HG02678 (cell line): ENCODE measurements at regions not wholly inside any gene's neighbourhood (a gene's known extent, or its start where the extent isn't known, plus 50 kb on each side); places are given as distances from the start of the nearest gene placed in this dataset.
"Not testable (repeated sequence)": the region's sequence is repeated elsewhere in the genome, so short reads cannot be mapped to it uniquely, and the experiment has no call there.

Experiments
- ATAC-seq: cut with Tn5 transposase; IDR thresholded peaks from one replicate; pipeline ENCODE4 v1.9.1; 2021; ENCODE audit warnings: mild to moderate bottlenecking, moderate library complexity; ENCODE audit not compliant: unreplicated experiment

- no peak for ATAC-seq
Measured at GRCh38 chr3:150329408-150329807, 78.7 kb upstream of the TSC22D2 start.

GRCh38 chr3:150328654-150329040 lies 79.5 kb upstream of the TSC22D2 start:
- ATAC-seq, result no peak

GRCh38 chr3:150327678-150328653 lies 80.1 kb upstream of the TSC22D2 start:
- no peak for ATAC-seq

- no peak for ATAC-seq
Measured at GRCh38 chr3:150324788-150325187, 83.3 kb upstream of the TSC22D2 start.

- no peak for ATAC-seq
Measured at GRCh38 chr3:150324245-150324644, 83.9 kb upstream of the TSC22D2 start.

- ATAC-seq, result no peak
Measured at GRCh38 chr3:150323770-150324169, 84.3 kb upstream of the TSC22D2 start.

GRCh38 chr3:150323091-150323490 lies 85.0 kb upstream of the TSC22D2 start:
- ATAC-seq, result not testable (repeated sequence)

- not testable (repeated sequence) for ATAC-seq
Measured at GRCh38 chr3:150320971-150321370, 87.1 kb upstream of the TSC22D2 start.

GRCh38 chr3:150319900-150320299 lies 88.2 kb upstream of the TSC22D2 start:
- no peak for ATAC-seq

- ATAC-seq, result no peak
Measured at GRCh38 chr3:150317469-150317868, 90.6 kb upstream of the TSC22D2 start.

- ATAC-seq, result no peak
Measured at GRCh38 chr3:150315721-150316120, 92.4 kb upstream of the TSC22D2 start.

GRCh38 chr3:150314248-150315004 lies 93.7 kb upstream of the TSC22D2 start:
- no peak for ATAC-seq

- no peak for ATAC-seq
Measured at GRCh38 chr3:150312018-150312657, 96.0 kb upstream of the TSC22D2 start.

GRCh38 chr3:150311156-150311555 lies 96.9 kb upstream of the TSC22D2 start:
- ATAC-seq, result no peak

- ATAC-seq, result no peak
Measured at GRCh38 chr3:150309557-150309956, 98.5 kb upstream of the TSC22D2 start.

- no peak for ATAC-seq
Measured at GRCh38 chr3:150309257-150309542, 98.9 kb upstream of the TSC22D2 start.

GRCh38 chr3:150308481-150309256 lies 99.4 kb upstream of the TSC22D2 start:
- no peak for ATAC-seq

- ATAC-seq, result no peak
Measured at GRCh38 chr3:150308037-150308319, 100.1 kb upstream of the TSC22D2 start.

GRCh38 chr3:150307311-150308036 lies 100.6 kb upstream of the TSC22D2 start:
- no peak for ATAC-seq

GRCh38 chr3:150306906-150307305 lies 101.2 kb upstream of the TSC22D2 start:
- ATAC-seq, result no peak
